ENCODE measurements at regions not wholly inside any gene's neighbourhood (a gene's known extent, or its start where the extent isn't known, plus 50 kb on each side); places are given as distances from the start of the nearest gene placed in this dataset.
"Not testable (repeated sequence)": the region's sequence is repeated elsewhere in the genome, so short reads cannot be mapped to it uniquely, and the experiment has no call there.

GRCh38 chr2:105999211-105999989 lies 194.7 kb downstream of the UXS1 start:
- Histone ChIP-seq H3K9me3 (peaks cover 12 to 22% of the 10 kb centered on the region in 2 donors), H3K4me3 (no peak overlapping the region), H3K4me1 (no peaks in the 10 kb centered on the region), H3K27ac (no peak overlapping the region), H3K36me3 (no peaks in the 10 kb centered on the region), H3K27me3 (no peaks in the 10 kb centered on the region)
- DNase-seq: no peak
- 62 to 86% methylated on average over 4 to 6 of the region's 6 CpGs for WGBS, 2 donors (ENCODE audit: low coverage in 1 of 2)
- intact Hi-C loops (cut with DNase I; ENCODE audit: low total_unique reads) (no loop called here), in situ Hi-C loops (cut with MboI; ENCODE audit: low pct_ligation_motif_present in 1 of 4, low pct_unique_long_range_greater_than_20kb in 1 of 4, low sequenced_read_pairs in 3 of 4) (no loop called here)
- TF ChIP-seq, protein P1, sequence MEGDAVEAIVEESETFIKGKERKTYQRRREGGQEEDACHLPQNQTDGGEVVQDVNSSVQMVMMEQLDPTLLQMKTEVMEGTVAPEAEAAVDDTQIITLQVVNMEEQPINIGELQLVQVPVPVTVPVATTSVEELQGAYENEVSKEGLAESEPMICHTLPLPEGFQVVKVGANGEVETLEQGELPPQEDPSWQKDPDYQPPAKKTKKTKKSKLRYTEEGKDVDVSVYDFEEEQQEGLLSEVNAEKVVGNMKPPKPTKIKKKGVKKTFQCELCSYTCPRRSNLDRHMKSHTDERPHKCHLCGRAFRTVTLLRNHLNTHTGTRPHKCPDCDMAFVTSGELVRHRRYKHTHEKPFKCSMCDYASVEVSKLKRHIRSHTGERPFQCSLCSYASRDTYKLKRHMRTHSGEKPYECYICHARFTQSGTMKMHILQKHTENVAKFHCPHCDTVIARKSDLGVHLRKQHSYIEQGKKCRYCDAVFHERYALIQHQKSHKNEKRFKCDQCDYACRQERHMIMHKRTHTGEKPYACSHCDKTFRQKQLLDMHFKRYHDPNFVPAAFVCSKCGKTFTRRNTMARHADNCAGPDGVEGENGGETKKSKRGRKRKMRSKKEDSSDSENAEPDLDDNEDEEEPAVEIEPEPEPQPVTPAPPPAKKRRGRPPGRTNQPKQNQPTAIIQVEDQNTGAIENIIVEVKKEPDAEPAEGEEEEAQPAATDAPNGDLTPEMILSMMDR (IDR thresholded peaks at IDR 0.05): no peak
- TF ChIP-seq POLR2A (IDR thresholded peaks at IDR 0.05): no peak
- TF ChIP-seq EP300 (IDR thresholded peaks at IDR 0.05; ENCODE audit: low read depth): no peak

DNA sequence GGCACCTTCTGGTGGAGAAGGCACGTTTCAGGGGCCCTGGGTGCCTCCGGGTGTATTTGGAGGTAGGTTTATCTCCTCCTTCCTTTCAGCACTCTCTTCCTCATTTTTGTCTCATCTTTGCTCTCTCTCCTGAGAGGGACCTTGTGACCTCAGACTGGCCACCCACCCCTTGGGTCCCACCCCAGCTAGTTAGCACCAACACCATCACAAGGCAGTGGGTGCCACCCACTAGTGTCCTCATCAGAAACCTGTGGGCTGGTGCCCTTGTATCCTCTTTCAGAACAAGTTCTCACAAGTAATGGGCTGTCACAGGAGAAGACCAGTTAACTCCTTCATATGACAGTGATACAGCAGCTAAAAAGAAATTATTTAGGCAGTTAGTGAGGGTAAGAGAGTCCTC lies 196.4 kb downstream of the UXS1 start:
- Histone ChIP-seq H3K27me3 (no peaks in the 10 kb centered on the region), H3K36me3 (no peaks in the 10 kb centered on the region), H3K27ac (no peak overlapping the region), H3K9me3 (peaks cover 23 to 26% of the 10 kb centered on the region in 2 donors), H3K4me3 (no peak overlapping the region), H3K4me1 (no peaks in the 10 kb centered on the region)
- no peak for DNase-seq
- WGBS, 2 donors (ENCODE audit: low coverage in 1 of 2): 88 to 100% methylated on average over 2 of the region's 2 CpGs
- in situ Hi-C loops (cut with MboI; ENCODE audit: low pct_ligation_motif_present in 1 of 4, low pct_unique_long_range_greater_than_20kb in 1 of 4, low sequenced_read_pairs in 3 of 4): no loop called here
- TF ChIP-seq EP300 (IDR thresholded peaks at IDR 0.05; ENCODE audit: low read depth): no peak
- intact Hi-C loops (cut with DNase I; ENCODE audit: low total_unique reads): no loop called here

- no peaks in the 10 kb centered on the region for H3K27me3 ChIP-seq
- in situ Hi-C loops (cut with MboI; ENCODE audit: low pct_ligation_motif_present in 1 of 4, low pct_unique_long_range_greater_than_20kb in 1 of 4, low sequenced_read_pairs in 3 of 4): no loop called here
- TF ChIP-seq POLR2AphosphoS5 (IDR thresholded peaks at IDR 0.05): no peak
- TF ChIP-seq POLR2A (IDR thresholded peaks at IDR 0.05): no peak
- no peak for TF ChIP-seq EP300 (IDR thresholded peaks at IDR 0.05; ENCODE audit: low read depth)
- no peak overlapping the region for H3K27ac ChIP-seq
- no peaks in the 10 kb centered on the region for H3K4me1 ChIP-seq
- H3K9me3 ChIP-seq: peaks cover 25 to 32% of the 10 kb centered on the region in 2 donors
- 82 to 90% methylated on average over 5 to 6 of the region's 6 CpGs for WGBS, 2 donors (ENCODE audit: low coverage in 1 of 2)
- no peak overlapping the region for H3K4me3 ChIP-seq
- DNase-seq: no peak
- H3K36me3 ChIP-seq: no peaks in the 10 kb centered on the region
- intact Hi-C loops (cut with DNase I; ENCODE audit: low total_unique reads): no loop called here
Measured at GRCh38 chr2:105990624-105991023, 203.5 kb downstream of the UXS1 start.

DNA sequence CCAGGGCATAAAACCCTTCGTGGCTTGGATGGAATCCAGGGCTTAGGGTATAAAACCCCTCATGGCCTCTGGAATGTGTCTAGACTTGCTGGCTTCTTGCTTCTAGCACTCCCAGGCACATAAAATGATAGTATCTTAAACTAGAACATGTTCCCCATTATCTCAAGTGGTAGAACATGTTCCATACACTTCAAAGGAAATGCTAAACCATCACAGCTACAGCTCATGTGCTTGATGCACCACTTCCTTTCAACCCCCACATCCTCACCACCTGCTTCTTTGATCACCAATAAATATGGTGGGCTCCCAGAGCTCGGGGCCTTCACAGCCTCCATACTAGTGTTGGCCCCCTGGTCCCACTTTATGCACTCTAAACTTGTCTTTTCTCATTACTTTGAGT lies 204.3 kb downstream of the UXS1 start:
- H3K36me3 ChIP-seq; intact Hi-C loops (cut with DNase I; ENCODE audit: low total_unique reads); H3K4me1 ChIP-seq; H3K27ac ChIP-seq; DNase-seq; in situ Hi-C loops (cut with MboI; ENCODE audit: low pct_ligation_motif_present in 1 of 4, low pct_unique_long_range_greater_than_20kb in 1 of 4, low sequenced_read_pairs in 3 of 4); H3K27me3 ChIP-seq; H3K4me3 ChIP-seq: not testable (repeated sequence)
- 38% methylated on average over 2 of the region's 2 CpGs; no CpG with 5 or more reads in 1 of the 2 donors for WGBS, 2 donors (ENCODE audit: low coverage in 1 of 2)
- peaks cover 17 to 24% of the 10 kb centered on the region in 2 donors for H3K9me3 ChIP-seq

DNA sequence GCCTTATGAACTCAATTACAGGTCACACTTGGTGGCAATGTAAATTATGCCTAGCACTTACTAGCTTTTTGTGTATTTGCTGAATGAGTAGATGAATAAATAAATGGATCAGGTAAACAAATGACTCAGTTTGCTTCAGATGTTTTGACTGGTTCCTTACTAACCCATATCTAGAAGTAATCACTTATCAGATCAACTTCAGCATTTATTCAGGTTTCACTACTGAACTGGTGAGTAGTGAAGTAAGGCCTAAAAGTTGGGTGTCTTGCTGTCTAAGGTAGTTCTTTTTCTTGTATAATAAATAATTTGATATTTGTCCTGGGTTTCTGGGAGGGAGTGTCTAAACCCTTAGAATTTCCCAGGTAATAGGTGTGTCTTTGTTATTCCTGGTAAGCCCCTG lies 205.0 kb downstream of the UXS1 start:
- H3K36me3 ChIP-seq: no peaks in the 10 kb centered on the region
- H3K4me3 ChIP-seq: no peak overlapping the region
- peaks cover 9 to 17% of the 10 kb centered on the region in 2 donors for H3K9me3 ChIP-seq
- no peak for TF ChIP-seq POLR2A (IDR thresholded peaks at IDR 0.05)
- TF ChIP-seq, protein P1 (IDR thresholded peaks at IDR 0.05): no peak
- no peak for TF ChIP-seq POLR2AphosphoS5 (IDR thresholded peaks at IDR 0.05)
- no peak overlapping the region for H3K27ac ChIP-seq
- H3K27me3 ChIP-seq: no peaks in the 10 kb centered on the region
- DNase-seq: no peak
- in situ Hi-C loops (cut with MboI; ENCODE audit: low pct_ligation_motif_present in 1 of 4, low pct_unique_long_range_greater_than_20kb in 1 of 4, low sequenced_read_pairs in 3 of 4): no loop called here
- intact Hi-C loops (cut with DNase I; ENCODE audit: low total_unique reads): no loop called here
- no peaks in the 10 kb centered on the region for H3K4me1 ChIP-seq

DNA sequence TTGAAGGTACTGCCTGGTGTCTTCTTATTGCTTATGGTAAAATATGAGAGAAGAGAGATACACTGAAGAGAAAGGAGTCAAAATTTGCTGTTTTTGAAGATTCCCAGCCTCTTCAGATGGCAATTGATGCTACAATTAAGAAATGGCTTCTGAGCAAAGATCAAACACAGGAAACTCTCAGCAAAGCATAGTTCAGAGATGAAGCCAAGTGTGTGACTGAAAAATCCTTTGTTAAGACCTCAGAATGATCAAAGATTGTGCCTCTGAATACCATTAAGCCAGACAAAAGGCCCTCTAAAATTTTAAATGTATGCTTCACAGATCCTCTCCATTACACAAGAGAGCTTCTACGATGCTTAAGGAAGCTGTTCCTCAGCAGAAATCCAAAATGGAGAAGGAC lies 216.3 kb downstream of the UXS1 start:
- 91% methylated on average over 1 of the region's 1 CpG; no CpG with 5 or more reads in 1 of the 2 donors for WGBS, 2 donors (ENCODE audit: low coverage in 1 of 2)
- H3K4me3 ChIP-seq: no peak overlapping the region
- intact Hi-C loops (cut with DNase I; ENCODE audit: low total_unique reads): no loop called here
- no peak for DNase-seq
- no peak overlapping the region for H3K27ac ChIP-seq
- in situ Hi-C loops (cut with MboI; ENCODE audit: low pct_ligation_motif_present in 1 of 4, low pct_unique_long_range_greater_than_20kb in 1 of 4, low sequenced_read_pairs in 3 of 4): no loop called here
- no peaks in the 10 kb centered on the region for H3K27me3 ChIP-seq
- no peaks in the 10 kb centered on the region for H3K9me3 ChIP-seq
- no peaks in the 10 kb centered on the region for H3K4me1 ChIP-seq
- H3K36me3 ChIP-seq: no peaks in the 10 kb centered on the region
- TF ChIP-seq POLR2A (IDR thresholded peaks at IDR 0.05) (no peak), POLR2AphosphoS5 (IDR thresholded peaks at IDR 0.05) (no peak), EP300 (IDR thresholded peaks at IDR 0.05; ENCODE audit: low read depth) (no peak)
- TF ChIP-seq, protein P1 (IDR thresholded peaks at IDR 0.05): no peak
